Stimulated activated CD4-positive, alpha-beta T cell treated with anti-CD3 and anti-CD28 coated beads, Interleukin-1b, Interleukin-23, amount 100 ng/mL, for 48 hours (primary cell): ENCODE measurements at regions not wholly inside any gene's neighbourhood (a gene's known extent, or its start where the extent isn't known, plus 50 kb on each side); places are given as distances from the start of the nearest gene placed in this dataset.

Experiments
- DNase-seq: peaks from one replicate; pipeline ENCODE4 v3.0.0-alpha.2; 2020

- no peak for DNase-seq
These were observed 182.2 kb downstream of the USP12 start for GRCh38 chr13:26989261-26989956.

- no peak for DNase-seq
These were observed 183.4 kb downstream of the USP12 start for GRCh38 chr13:26988059-26988769.

- no peak for DNase-seq
These were observed 184.1 kb downstream of the USP12 start for GRCh38 chr13:26987486-26988013.

- peak; percentile 65 for DNase-seq
These were observed 186.2 kb downstream of the USP12 start for GRCh38 chr13:26985285-26985878.

- DNase-seq = no peak
These were observed 187.3 kb downstream of the USP12 start for GRCh38 chr13:26984337-26984736.

- DNase-seq = no peak
These were observed 187.9 kb downstream of the USP12 start for GRCh38 chr13:26983543-26984320.

- no peak for DNase-seq
These were observed 191.2 kb downstream of the USP12 start for GRCh38 chr13:26980099-26981031.

- no peak for DNase-seq
These were observed 192.3 kb downstream of the USP12 start for GRCh38 chr13:26979334-26979733.

- DNase-seq = no peak
These were observed 193.3 kb downstream of the USP12 start for GRCh38 chr13:26978081-26978860.

- no peak for DNase-seq
These were observed 194.1 kb downstream of the USP12 start for GRCh38 chr13:26977541-26977940.

- DNase-seq = no peak
These were observed 195.3 kb downstream of the USP12 start for GRCh38 chr13:26976313-26976712.

GRCh38 chr13:26973946-26974345 lies 197.7 kb downstream of the USP12 start:
- DNase-seq = no peak

GRCh38 chr13:26973295-26973694 lies 198.3 kb downstream of the USP12 start:
- no peak for DNase-seq

- DNase-seq = peak; percentile 27
These were observed 199.4 kb downstream of the USP12 start for GRCh38 chr13:26971990-26972887.

- no peak for DNase-seq
These were observed 202.9 kb downstream of the USP12 start for GRCh38 chr13:26968431-26969341.

GRCh38 chr13:26967119-26968038 lies 204.2 kb downstream of the USP12 start:
- DNase-seq = no peak

- DNase-seq = no peak
These were observed 204.9 kb downstream of the USP12 start for GRCh38 chr13:26966701-26967080.
